ENCODE measurements at regions not wholly inside any gene's neighbourhood (a gene's known extent, or its start where the extent isn't known, plus 50 kb on each side); places are given as distances from the start of the nearest gene placed in this dataset.

- H3K4me1 ChIP-seq = no peaks in the 10 kb centered on the region
- no peak overlapping the region for H3K4me3 ChIP-seq
- intact Hi-C loops (cut with DNase I; ENCODE audit: low total_unique reads) (no loop called here), in situ Hi-C loops (cut with MboI; ENCODE audit: low sequenced_read_pairs in 4 of 4) (no loop called here)
- no peaks in the 10 kb centered on the region for H3K36me3 ChIP-seq
- TF ChIP-seq CTCF (IDR thresholded peaks at IDR 0.05 in 4 of 5, conservative IDR thresholded peaks at IDR 0.05 in 1 of 5) (no peak), POLR2A (IDR thresholded peaks at IDR 0.05) (no peak)
- no peak overlapping the region for H3K27ac ChIP-seq
- no peaks in the 10 kb centered on the region for H3K9me3 ChIP-seq
- no peaks in the 10 kb centered on the region for H3K27me3 ChIP-seq
- DNase-seq (no peak), ATAC-seq (no peak)
Measured at GRCh38 chr7:15049157-15049556, 146.6 kb upstream of the DGKB start.

GRCh38 chr7:15046861-15047260 is 144.3 kb upstream of the DGKB start:
- in situ Hi-C loops (cut with MboI; ENCODE audit: low sequenced_read_pairs in 4 of 4) (no loop called here), intact Hi-C loops (cut with DNase I; ENCODE audit: low total_unique reads) (no loop called here)
- Histone ChIP-seq H3K27me3 (no peaks in the 10 kb centered on the region), H3K27ac (no peak overlapping the region), H3K4me1 (no peaks in the 10 kb centered on the region), H3K9me3 (no peaks in the 10 kb centered on the region), H3K4me3 (no peak overlapping the region), H3K36me3 (no peaks in the 10 kb centered on the region)
- ATAC-seq = no peak
- no peak for DNase-seq
- TF ChIP-seq CTCF (IDR thresholded peaks at IDR 0.05 in 4 of 5, conservative IDR thresholded peaks at IDR 0.05 in 1 of 5) (no peak), POLR2A (IDR thresholded peaks at IDR 0.05) (no peak)

- no peak for ATAC-seq
- no peak for DNase-seq
- Histone ChIP-seq H3K4me1 (no peaks in the 10 kb centered on the region), H3K9me3 (no peaks in the 10 kb centered on the region), H3K36me3 (no peaks in the 10 kb centered on the region), H3K4me3 (no peak overlapping the region), H3K27ac (no peak overlapping the region), H3K27me3 (no peaks in the 10 kb centered on the region)
- in situ Hi-C loops (cut with MboI; ENCODE audit: low sequenced_read_pairs in 4 of 4) = no loop called here
- intact Hi-C loops (cut with DNase I; ENCODE audit: low total_unique reads) = no loop called here
- TF ChIP-seq POLR2A (IDR thresholded peaks at IDR 0.05) = no peak
Measured at GRCh38 chr7:15043931-15044330, 141.4 kb upstream of the DGKB start.

DNA sequence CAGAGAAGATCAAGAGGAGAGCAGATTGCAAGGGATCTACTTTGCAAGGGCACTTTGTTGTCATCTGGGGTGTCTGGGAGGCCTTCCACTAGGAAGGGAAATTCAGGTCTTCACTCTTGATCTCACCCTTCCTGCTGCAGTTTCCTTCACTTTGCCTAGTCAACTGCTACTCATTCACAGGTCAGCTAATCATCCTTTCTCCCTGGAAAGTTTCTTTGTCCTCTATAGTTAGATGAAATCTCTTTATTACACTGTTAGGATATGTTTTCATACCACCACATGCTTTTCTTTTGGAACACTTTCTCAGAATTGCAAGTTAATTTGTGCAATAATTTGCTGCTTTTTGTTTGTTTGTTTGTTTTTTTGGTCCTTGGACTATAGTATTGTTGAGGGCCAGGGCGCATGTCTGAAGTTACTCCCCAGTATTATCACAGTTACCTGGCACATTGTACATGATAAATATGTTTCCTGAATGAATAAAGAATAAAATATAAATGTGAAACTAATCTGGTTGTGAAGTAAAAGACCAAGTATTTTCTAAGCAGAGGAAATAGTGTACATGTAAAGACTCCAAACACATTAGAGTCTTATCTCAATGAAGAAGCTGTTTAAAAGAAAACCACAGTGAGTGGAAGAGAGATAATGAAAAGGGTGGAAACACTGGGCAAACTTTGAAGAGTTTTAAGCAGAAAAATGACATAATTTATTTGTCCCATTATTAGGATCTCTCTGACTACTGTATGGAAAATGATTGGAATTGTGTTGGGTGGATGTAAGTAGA is 139.9 kb upstream of the DGKB start:
- H3K27ac ChIP-seq = no peak overlapping the region
- no peak for ATAC-seq
- no peak for TF ChIP-seq POLR2A (IDR thresholded peaks at IDR 0.05)
- TF ChIP-seq CTCF (IDR thresholded peaks at IDR 0.05 in 4 of 5, conservative IDR thresholded peaks at IDR 0.05 in 1 of 5) = no peak
- H3K9me3 ChIP-seq = no peaks in the 10 kb centered on the region
- no peaks in the 10 kb centered on the region for H3K4me1 ChIP-seq
- no peaks in the 10 kb centered on the region for H3K27me3 ChIP-seq
- in situ Hi-C loops (cut with MboI; ENCODE audit: low sequenced_read_pairs in 4 of 4) (no loop called here), intact Hi-C loops (cut with DNase I; ENCODE audit: low total_unique reads) (no loop called here)
- no peaks in the 10 kb centered on the region for H3K36me3 ChIP-seq
- DNase-seq = no peak
- H3K4me3 ChIP-seq = no peak overlapping the region

DNA sequence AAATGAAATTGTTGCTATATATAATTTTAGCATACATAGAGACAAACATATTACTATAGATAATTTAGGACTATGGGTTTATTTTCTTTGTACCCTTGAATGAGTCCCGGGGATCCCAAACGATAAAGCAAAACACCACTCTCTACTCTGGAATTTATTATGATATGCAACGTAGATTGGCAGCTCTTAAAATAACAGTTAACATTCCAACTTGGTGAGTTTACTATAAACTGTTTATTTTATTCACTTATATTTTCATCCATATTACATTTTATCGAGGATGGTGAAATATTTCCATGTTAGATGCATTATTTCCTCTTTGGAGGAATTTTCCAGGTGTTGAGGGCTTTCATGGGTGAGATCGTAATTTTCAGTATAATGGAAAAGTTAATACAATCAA is 138.7 kb upstream of the DGKB start:
- Histone ChIP-seq H3K36me3 (no peaks in the 10 kb centered on the region), H3K4me1 (no peaks in the 10 kb centered on the region), H3K9me3 (no peaks in the 10 kb centered on the region), H3K4me3 (no peak overlapping the region), H3K27ac (no peak overlapping the region), H3K27me3 (no peaks in the 10 kb centered on the region)
- intact Hi-C loops (cut with DNase I; ENCODE audit: low total_unique reads) = no loop called here
- DNase-seq (no peak), ATAC-seq (no peak)
- in situ Hi-C loops (cut with MboI; ENCODE audit: low sequenced_read_pairs in 4 of 4) = no loop called here
- TF ChIP-seq CTCF (IDR thresholded peaks at IDR 0.05 in 4 of 5, conservative IDR thresholded peaks at IDR 0.05 in 1 of 5) (no peak), POLR2A (IDR thresholded peaks at IDR 0.05) (no peak)
